ENCODE measurements at regions not wholly inside any gene's neighbourhood (a gene's known extent, or its start where the extent isn't known, plus 50 kb on each side); places are given as distances from the start of the nearest gene placed in this dataset.

DNA sequence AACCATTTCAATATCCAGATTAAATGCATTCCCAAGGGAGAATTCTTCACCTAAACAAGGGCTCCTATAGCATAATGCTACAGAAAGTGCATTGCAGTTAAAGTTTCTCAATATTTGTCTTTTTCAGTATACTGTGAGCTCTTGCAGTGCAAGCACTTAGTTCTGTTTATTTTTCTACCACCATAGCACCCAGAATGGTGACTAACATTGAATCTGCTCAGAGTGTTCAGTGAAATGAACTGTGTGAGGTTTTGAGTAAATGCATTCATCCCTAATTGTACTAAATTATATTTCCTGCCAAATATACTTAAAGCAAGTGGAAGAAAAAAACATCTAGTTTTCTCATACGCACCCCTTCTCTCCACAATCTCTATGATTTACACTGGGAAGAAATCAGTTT lies 383.9 kb downstream of the PCDH7 start:
- TF ChIP-seq, protein P1, sequence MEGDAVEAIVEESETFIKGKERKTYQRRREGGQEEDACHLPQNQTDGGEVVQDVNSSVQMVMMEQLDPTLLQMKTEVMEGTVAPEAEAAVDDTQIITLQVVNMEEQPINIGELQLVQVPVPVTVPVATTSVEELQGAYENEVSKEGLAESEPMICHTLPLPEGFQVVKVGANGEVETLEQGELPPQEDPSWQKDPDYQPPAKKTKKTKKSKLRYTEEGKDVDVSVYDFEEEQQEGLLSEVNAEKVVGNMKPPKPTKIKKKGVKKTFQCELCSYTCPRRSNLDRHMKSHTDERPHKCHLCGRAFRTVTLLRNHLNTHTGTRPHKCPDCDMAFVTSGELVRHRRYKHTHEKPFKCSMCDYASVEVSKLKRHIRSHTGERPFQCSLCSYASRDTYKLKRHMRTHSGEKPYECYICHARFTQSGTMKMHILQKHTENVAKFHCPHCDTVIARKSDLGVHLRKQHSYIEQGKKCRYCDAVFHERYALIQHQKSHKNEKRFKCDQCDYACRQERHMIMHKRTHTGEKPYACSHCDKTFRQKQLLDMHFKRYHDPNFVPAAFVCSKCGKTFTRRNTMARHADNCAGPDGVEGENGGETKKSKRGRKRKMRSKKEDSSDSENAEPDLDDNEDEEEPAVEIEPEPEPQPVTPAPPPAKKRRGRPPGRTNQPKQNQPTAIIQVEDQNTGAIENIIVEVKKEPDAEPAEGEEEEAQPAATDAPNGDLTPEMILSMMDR (IDR thresholded peaks at IDR 0.05 in 2 of 3, conservative IDR thresholded peaks at IDR 0.05 in 1 of 3; ENCODE audit: borderline replicate concordance in 1 of 3, insufficient read depth in 1 of 3, low read depth in 2 of 3, low read length in 2 of 3): no peak
- TF ChIP-seq POLR2A (IDR thresholded peaks at IDR 0.05; ENCODE audit: borderline replicate concordance, extremely low read depth, insufficient read depth, insufficient read length) (no peak), POLR2AphosphoS5 (IDR thresholded peaks at IDR 0.05; ENCODE audit: low read depth, low read length) (no peak), EZH2phosphoT487 (IDR thresholded peaks at IDR 0.05; ENCODE audit: borderline replicate concordance) (no peak), RAD21 (IDR thresholded peaks at IDR 0.05; ENCODE audit: low read depth) (no peak), TCF7L2 (IDR thresholded peaks at IDR 0.05; ENCODE audit: borderline replicate concordance, extremely low read depth, insufficient read depth, insufficient read length) (no peak)
- TF ChIP-seq, protein P2, sequence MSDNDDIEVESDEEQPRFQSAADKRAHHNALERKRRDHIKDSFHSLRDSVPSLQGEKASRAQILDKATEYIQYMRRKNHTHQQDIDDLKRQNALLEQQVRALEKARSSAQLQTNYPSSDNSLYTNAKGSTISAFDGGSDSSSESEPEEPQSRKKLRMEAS (IDR thresholded peaks at IDR 0.05): no peak

All from HCT116 (cell line).